ENCODE measurements at regions not wholly inside any gene's neighbourhood (a gene's known extent, or its start where the extent isn't known, plus 50 kb on each side); places are given as distances from the start of the nearest gene placed in this dataset.
"Not testable (repeated sequence)": the region's sequence is repeated elsewhere in the genome, so short reads cannot be mapped to it uniquely, and the experiment has no call there.

GRCh38 chr13:73310366-73310765, 251.6 kb downstream of the KLF5 start:
- no peaks in the 10 kb centered on the region for H3K4me1 ChIP-seq
- no peaks in the 10 kb centered on the region for H3K9me3 ChIP-seq
- no peak overlapping the region for H3K4me3 ChIP-seq
- ATAC-seq (no peak), DNase-seq (no peak)
- no peaks in the 10 kb centered on the region for H3K36me3 ChIP-seq
- intact Hi-C loops (cut with DNase I), result no loop called here
- TF ChIP-seq, protein P1, sequence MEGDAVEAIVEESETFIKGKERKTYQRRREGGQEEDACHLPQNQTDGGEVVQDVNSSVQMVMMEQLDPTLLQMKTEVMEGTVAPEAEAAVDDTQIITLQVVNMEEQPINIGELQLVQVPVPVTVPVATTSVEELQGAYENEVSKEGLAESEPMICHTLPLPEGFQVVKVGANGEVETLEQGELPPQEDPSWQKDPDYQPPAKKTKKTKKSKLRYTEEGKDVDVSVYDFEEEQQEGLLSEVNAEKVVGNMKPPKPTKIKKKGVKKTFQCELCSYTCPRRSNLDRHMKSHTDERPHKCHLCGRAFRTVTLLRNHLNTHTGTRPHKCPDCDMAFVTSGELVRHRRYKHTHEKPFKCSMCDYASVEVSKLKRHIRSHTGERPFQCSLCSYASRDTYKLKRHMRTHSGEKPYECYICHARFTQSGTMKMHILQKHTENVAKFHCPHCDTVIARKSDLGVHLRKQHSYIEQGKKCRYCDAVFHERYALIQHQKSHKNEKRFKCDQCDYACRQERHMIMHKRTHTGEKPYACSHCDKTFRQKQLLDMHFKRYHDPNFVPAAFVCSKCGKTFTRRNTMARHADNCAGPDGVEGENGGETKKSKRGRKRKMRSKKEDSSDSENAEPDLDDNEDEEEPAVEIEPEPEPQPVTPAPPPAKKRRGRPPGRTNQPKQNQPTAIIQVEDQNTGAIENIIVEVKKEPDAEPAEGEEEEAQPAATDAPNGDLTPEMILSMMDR (IDR thresholded peaks at IDR 0.05), result no peak
- H3K27me3 ChIP-seq, result no peaks in the 10 kb centered on the region
- no peak overlapping the region for H3K27ac ChIP-seq

- H3K36me3 ChIP-seq, result no peaks in the 10 kb centered on the region
- H3K9me3 ChIP-seq, result no peaks in the 10 kb centered on the region
- TF ChIP-seq, protein P1 (IDR thresholded peaks at IDR 0.05), result no peak
- H3K4me1 ChIP-seq, result no peaks in the 10 kb centered on the region
- DNase-seq (no peak), ATAC-seq (no peak)
- no peak overlapping the region for H3K27ac ChIP-seq
- no peak overlapping the region for H3K4me3 ChIP-seq
- H3K27me3 ChIP-seq, result no peaks in the 10 kb centered on the region
- intact Hi-C loops (cut with DNase I), result no loop called here
Observed at GRCh38 chr13:73307481-73307880, 248.7 kb downstream of the KLF5 start.

DNA sequence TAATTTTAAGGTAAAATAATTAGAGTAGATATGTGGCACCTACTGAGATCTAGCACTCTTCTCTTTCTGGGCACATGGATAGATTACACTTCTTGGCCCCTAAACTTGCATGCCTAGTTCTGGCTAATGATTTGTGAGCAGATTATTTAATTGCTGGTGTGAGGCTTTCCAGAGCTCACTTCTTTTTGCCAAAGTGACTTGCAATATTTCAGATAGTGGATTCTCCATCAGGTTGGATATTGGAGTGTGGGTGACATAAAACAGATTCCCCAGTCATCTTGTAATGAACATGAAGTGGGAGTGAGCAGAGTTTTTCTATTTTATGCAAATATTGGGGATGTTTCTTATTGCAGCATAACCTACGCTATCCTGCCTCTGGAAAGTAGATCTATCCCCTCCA, 247.9 kb downstream of the KLF5 start:
- intact Hi-C loops (cut with DNase I), result no loop called here

DNA sequence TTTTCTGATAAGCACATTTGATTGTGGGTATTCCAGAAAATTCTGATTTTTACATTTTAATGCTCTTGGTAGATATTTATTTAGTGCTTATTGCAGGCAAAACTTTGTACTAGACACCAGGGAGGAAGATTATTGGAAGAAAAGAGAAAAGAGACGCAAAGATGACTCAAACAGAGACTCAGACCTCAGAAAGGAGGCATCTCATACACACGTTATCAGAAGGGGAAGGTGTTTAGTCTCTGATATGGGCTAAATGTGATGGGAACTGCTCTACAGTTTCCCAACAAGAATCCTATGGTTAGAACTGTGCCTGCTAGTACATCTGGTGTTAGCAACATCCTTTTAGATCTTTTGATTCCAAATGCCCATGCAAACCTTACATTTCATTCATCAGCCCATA, 245.6 kb downstream of the KLF5 start:
- Histone ChIP-seq H3K9me3 (no peaks in the 10 kb centered on the region), H3K27me3 (no peaks in the 10 kb centered on the region), H3K36me3 (no peaks in the 10 kb centered on the region), H3K4me3 (no peak overlapping the region), H3K27ac (no peak overlapping the region), H3K4me1 (no peaks in the 10 kb centered on the region)
- no peak for ATAC-seq
- no peak for DNase-seq
- intact Hi-C loops (cut with DNase I), result no loop called here
- TF ChIP-seq, protein P1 (IDR thresholded peaks at IDR 0.05), result no peak

More for the DNA sequence above, 247.9 kb downstream of the KLF5 start:
- ATAC-seq, result no peak
- Histone ChIP-seq H3K4me3 (no peak overlapping the region), H3K9me3 (no peaks in the 10 kb centered on the region), H3K27me3 (no peaks in the 10 kb centered on the region), H3K27ac (no peak overlapping the region), H3K36me3 (no peaks in the 10 kb centered on the region), H3K4me1 (no peaks in the 10 kb centered on the region)
- no peak for DNase-seq
- TF ChIP-seq, protein P1 (IDR thresholded peaks at IDR 0.05), result no peak

DNA sequence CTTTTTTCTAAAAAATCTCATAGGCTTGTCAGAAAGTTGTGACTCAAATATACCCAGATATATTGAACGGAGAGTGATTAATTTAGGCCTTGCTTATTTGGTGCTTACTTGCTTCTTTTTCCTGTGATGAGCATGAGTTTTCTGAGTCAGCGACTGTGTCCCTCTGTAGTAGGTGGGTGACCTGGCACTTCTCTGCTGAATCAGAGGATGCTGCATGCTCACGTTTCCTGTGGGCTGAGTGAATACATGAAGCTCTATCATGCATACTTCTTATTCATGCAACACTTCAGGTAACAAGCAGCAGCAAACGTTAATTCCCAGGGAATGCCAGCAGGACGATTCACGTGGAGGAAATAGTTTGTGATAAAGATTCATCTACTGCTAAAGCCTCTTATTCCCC, 245.0 kb downstream of the KLF5 start:
- TF ChIP-seq, protein P1 (IDR thresholded peaks at IDR 0.05), result no peak
- intact Hi-C loops (cut with DNase I), result no loop called here
- ATAC-seq (no peak), DNase-seq (no peak)
- no peaks in the 10 kb centered on the region for H3K27me3 ChIP-seq
- H3K4me1 ChIP-seq, result no peaks in the 10 kb centered on the region
- no peak overlapping the region for H3K27ac ChIP-seq
- no peaks in the 10 kb centered on the region for H3K9me3 ChIP-seq
- H3K36me3 ChIP-seq, result no peaks in the 10 kb centered on the region
- no peak overlapping the region for H3K4me3 ChIP-seq

DNA sequence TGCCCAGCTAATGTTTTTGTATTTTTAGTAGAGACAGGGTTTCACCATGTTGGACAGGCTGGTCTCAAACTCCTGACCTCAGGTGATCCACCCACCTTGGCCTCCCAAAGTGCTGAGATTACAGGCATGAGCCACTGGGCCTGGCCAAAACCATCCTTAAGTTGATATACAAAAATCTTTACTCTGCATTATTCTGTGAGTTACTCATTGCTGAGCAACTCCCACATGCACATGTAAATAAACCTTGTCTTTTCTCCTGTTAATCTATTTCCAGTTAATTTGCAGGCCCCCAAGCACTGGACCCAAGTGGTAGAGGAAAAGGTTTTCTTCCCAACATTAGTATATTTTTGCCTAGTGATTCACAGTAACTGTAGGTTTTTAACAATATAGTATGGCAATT, 242.8 kb downstream of the KLF5 start:
- DNase-seq; H3K36me3 ChIP-seq; H3K4me3 ChIP-seq; ATAC-seq; H3K4me1 ChIP-seq; H3K27me3 ChIP-seq; H3K9me3 ChIP-seq; H3K27ac ChIP-seq; intact Hi-C loops (cut with DNase I): not testable (repeated sequence)

All from upper lobe of right lung (tissue), 1 donor.